Muscle layer of colon (tissue), 2 donors: ENCODE measurements at regions not wholly inside any gene's neighbourhood (a gene's known extent, or its start where the extent isn't known, plus 50 kb on each side); places are given as distances from the start of the nearest gene placed in this dataset.

Source experiments
- H3K27ac ChIP-seq: one replicate; pipeline ENCODE4 v1.7.0; 2013; ENCODE audit warnings: low read depth, mild to moderate bottlenecking, low read length, moderate library complexity
- H3K27me3 ChIP-seq, 2 donors: one replicate each; pipeline ENCODE4 v1.7.0; 2013; ENCODE audit warnings: low read length in 2 of 2, mild to moderate bottlenecking in 2 of 2; ENCODE audit not compliant: insufficient read depth in 2 of 2, control insufficient read depth in 1 of 2
- H3K36me3 ChIP-seq: one replicate; pipeline ENCODE4 v1.7.0; 2013; ENCODE audit warnings: mild to moderate bottlenecking, low read length; ENCODE audit not compliant: insufficient read depth
- H3K4me1 ChIP-seq: one replicate; pipeline ENCODE4 v1.7.0; 2013; ENCODE audit warnings: mild to moderate bottlenecking, low read length; ENCODE audit not compliant: insufficient read depth
- H3K4me3 ChIP-seq, 2 donors: one replicate each; pipeline ENCODE4 v1.7.0; 2013; ENCODE audit warnings: low read length in 2 of 2, low read depth in 1 of 2, mild to moderate bottlenecking in 1 of 2, moderate library complexity in 1 of 2
- H3K9ac ChIP-seq: one replicate; pipeline ENCODE4 v1.7.0; 2013; ENCODE audit warnings: low read length
- H3K9me3 ChIP-seq: one replicate; pipeline ENCODE4 v1.7.0; 2013; ENCODE audit warnings: mild to moderate bottlenecking, low read length
- donor health status: abdominal sarcoma.
- donor health status: Adenocarcinoma of cecum.

GRCh38 chr21:35128536-35128935 is 79.4 kb upstream of the RUNX1 start:
- Histone ChIP-seq H3K27me3 (no peaks in the 10 kb centered on the region), H3K9me3 (no peaks in the 10 kb centered on the region), H3K27ac (no peak overlapping the region), H3K36me3 (no peaks in the 10 kb centered on the region), H3K4me1 (peaks cover 6% of the 10 kb centered on the region), H3K4me3 (no peak overlapping the region), H3K9ac (no peak overlapping the region)

- H3K4me1 ChIP-seq: peaks cover 6% of the 10 kb centered on the region
- no peak overlapping the region for H3K9ac ChIP-seq
- no peak overlapping the region for H3K27ac ChIP-seq
- H3K4me3 ChIP-seq: no peak overlapping the region
- H3K9me3 ChIP-seq: no peaks in the 10 kb centered on the region
- no peaks in the 10 kb centered on the region for H3K27me3 ChIP-seq
- no peaks in the 10 kb centered on the region for H3K36me3 ChIP-seq
These were observed 78.7 kb upstream of the RUNX1 start for GRCh38 chr21:35127851-35128250.

- no peak overlapping the region for H3K9ac ChIP-seq
- peaks cover 6% of the 10 kb centered on the region for H3K4me1 ChIP-seq
- no peaks in the 10 kb centered on the region for H3K27me3 ChIP-seq
- H3K27ac ChIP-seq: no peak overlapping the region
- no peak overlapping the region for H3K4me3 ChIP-seq
- no peaks in the 10 kb centered on the region for H3K9me3 ChIP-seq
- no peaks in the 10 kb centered on the region for H3K36me3 ChIP-seq
These were observed 77.9 kb upstream of the RUNX1 start for GRCh38 chr21:35127026-35127425.

GRCh38 chr21:35120631-35121180 is 71.6 kb upstream of the RUNX1 start:
- no peaks in the 10 kb centered on the region for H3K36me3 ChIP-seq
- H3K4me1 ChIP-seq: no peaks in the 10 kb centered on the region
- no peak overlapping the region for H3K9ac ChIP-seq
- no peaks in the 10 kb centered on the region for H3K27me3 ChIP-seq
- no peak overlapping the region for H3K4me3 ChIP-seq
- no peak overlapping the region for H3K27ac ChIP-seq
- H3K9me3 ChIP-seq: no peaks in the 10 kb centered on the region

GRCh38 chr21:35119501-35120047 is 70.5 kb upstream of the RUNX1 start:
- H3K9ac ChIP-seq: no peak overlapping the region
- no peaks in the 10 kb centered on the region for H3K9me3 ChIP-seq
- no peaks in the 10 kb centered on the region for H3K27me3 ChIP-seq
- H3K36me3 ChIP-seq: no peaks in the 10 kb centered on the region
- H3K4me3 ChIP-seq: no peak overlapping the region
- H3K27ac ChIP-seq: no peak overlapping the region
- no peaks in the 10 kb centered on the region for H3K4me1 ChIP-seq

- Histone ChIP-seq H3K9ac (no peak overlapping the region), H3K4me3 (no peak overlapping the region), H3K27me3 (no peaks in the 10 kb centered on the region), H3K4me1 (no peaks in the 10 kb centered on the region), H3K36me3 (no peaks in the 10 kb centered on the region), H3K27ac (no peak overlapping the region), H3K9me3 (no peaks in the 10 kb centered on the region)
These were observed 67.7 kb upstream of the RUNX1 start for GRCh38 chr21:35116777-35117176.

GRCh38 chr21:35113064-35113463 is 64.0 kb upstream of the RUNX1 start:
- no peaks in the 10 kb centered on the region for H3K4me1 ChIP-seq
- no peaks in the 10 kb centered on the region for H3K27me3 ChIP-seq

GRCh38 chr21:35111321-35111930 is 62.3 kb upstream of the RUNX1 start:
- H3K4me1 ChIP-seq: no peaks in the 10 kb centered on the region
- no peak overlapping the region for H3K9ac ChIP-seq
- no peaks in the 10 kb centered on the region for H3K27me3 ChIP-seq
- H3K36me3 ChIP-seq: no peaks in the 10 kb centered on the region
- no peaks in the 10 kb centered on the region for H3K9me3 ChIP-seq
- no peak overlapping the region for H3K27ac ChIP-seq
- no peak overlapping the region for H3K4me3 ChIP-seq

More at GRCh38 chr21:35113064-35113463, 64.0 kb upstream of the RUNX1 start:
- Histone ChIP-seq H3K27ac (no peak overlapping the region), H3K36me3 (no peaks in the 10 kb centered on the region), H3K9me3 (no peaks in the 10 kb centered on the region), H3K4me3 (no peak overlapping the region), H3K9ac (no peak overlapping the region)

GRCh38 chr21:35108887-35109286 is 59.8 kb upstream of the RUNX1 start:
- Histone ChIP-seq H3K27ac (no peak overlapping the region), H3K9me3 (no peaks in the 10 kb centered on the region), H3K4me1 (no peaks in the 10 kb centered on the region), H3K36me3 (no peaks in the 10 kb centered on the region), H3K9ac (no peak overlapping the region), H3K4me3 (no peak overlapping the region), H3K27me3 (no peaks in the 10 kb centered on the region)

- no peaks in the 10 kb centered on the region for H3K4me1 ChIP-seq
- no peak overlapping the region for H3K27ac ChIP-seq
- H3K4me3 ChIP-seq: no peak overlapping the region
- no peaks in the 10 kb centered on the region for H3K27me3 ChIP-seq
- no peak overlapping the region for H3K9ac ChIP-seq
- H3K9me3 ChIP-seq: no peaks in the 10 kb centered on the region
- H3K36me3 ChIP-seq: no peaks in the 10 kb centered on the region
These were observed 58.4 kb upstream of the RUNX1 start for GRCh38 chr21:35107520-35107919.

GRCh38 chr21:35106246-35106835 is 57.2 kb upstream of the RUNX1 start:
- H3K27me3 ChIP-seq: no peaks in the 10 kb centered on the region
- no peak overlapping the region for H3K27ac ChIP-seq
- H3K4me1 ChIP-seq: no peaks in the 10 kb centered on the region
- H3K36me3 ChIP-seq: no peaks in the 10 kb centered on the region
- H3K9me3 ChIP-seq: no peaks in the 10 kb centered on the region
- H3K4me3 ChIP-seq: no peak overlapping the region
- no peak overlapping the region for H3K9ac ChIP-seq
